ENCODE measurements at regions not wholly inside any gene's neighbourhood (a gene's known extent, or its start where the extent isn't known, plus 50 kb on each side); places are given as distances from the start of the nearest gene placed in this dataset.

GRCh38 chr12:75943730-75944096 is 87.9 kb downstream of the PHLDA1 start:
- TF ChIP-seq, protein P1, sequence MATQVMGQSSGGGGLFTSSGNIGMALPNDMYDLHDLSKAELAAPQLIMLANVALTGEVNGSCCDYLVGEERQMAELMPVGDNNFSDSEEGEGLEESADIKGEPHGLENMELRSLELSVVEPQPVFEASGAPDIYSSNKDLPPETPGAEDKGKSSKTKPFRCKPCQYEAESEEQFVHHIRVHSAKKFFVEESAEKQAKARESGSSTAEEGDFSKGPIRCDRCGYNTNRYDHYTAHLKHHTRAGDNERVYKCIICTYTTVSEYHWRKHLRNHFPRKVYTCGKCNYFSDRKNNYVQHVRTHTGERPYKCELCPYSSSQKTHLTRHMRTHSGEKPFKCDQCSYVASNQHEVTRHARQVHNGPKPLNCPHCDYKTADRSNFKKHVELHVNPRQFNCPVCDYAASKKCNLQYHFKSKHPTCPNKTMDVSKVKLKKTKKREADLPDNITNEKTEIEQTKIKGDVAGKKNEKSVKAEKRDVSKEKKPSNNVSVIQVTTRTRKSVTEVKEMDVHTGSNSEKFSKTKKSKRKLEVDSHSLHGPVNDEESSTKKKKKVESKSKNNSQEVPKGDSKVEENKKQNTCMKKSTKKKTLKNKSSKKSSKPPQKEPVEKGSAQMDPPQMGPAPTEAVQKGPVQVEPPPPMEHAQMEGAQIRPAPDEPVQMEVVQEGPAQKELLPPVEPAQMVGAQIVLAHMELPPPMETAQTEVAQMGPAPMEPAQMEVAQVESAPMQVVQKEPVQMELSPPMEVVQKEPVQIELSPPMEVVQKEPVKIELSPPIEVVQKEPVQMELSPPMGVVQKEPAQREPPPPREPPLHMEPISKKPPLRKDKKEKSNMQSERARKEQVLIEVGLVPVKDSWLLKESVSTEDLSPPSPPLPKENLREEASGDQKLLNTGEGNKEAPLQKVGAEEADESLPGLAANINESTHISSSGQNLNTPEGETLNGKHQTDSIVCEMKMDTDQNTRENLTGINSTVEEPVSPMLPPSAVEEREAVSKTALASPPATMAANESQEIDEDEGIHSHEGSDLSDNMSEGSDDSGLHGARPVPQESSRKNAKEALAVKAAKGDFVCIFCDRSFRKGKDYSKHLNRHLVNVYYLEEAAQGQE (IDR thresholded peaks at IDR 0.05; ENCODE audit: low read depth), result no peak
- TF ChIP-seq TEAD4 (IDR thresholded peaks at IDR 0.05), result no peak

Measured in Ishikawa (cell line).